Activated CD8-positive, alpha-beta memory T cell treated with anti-CD3 and anti-CD28 coated beads, Interleukin-2, amount 10 ng/mL, durations not matched to agents 7 days and 5 days (primary cell): ENCODE measurements at regions not wholly inside any gene's neighbourhood (a gene's known extent, or its start where the extent isn't known, plus 50 kb on each side); places are given as distances from the start of the nearest gene placed in this dataset.
A peak's percentile ranks its signal among the peaks of the same experiment; 100 is the strongest.

Experiments
- ATAC-seq: fragments of 150-1000 bp; cut with Tn5 transposase; one replicate; pipeline ENCODE4 v1.10.0; 2021; ENCODE audit warnings: moderate library complexity
- CTCF ChIA-PET: fragments of 350-600 bp; sonication (Branson Sonifier 250); formaldehyde crosslinking; loops from one replicate; lab custom pipeline; 2021; ENCODE audit warnings: antibody characterized with exemption; lab: Charles Lee
- DNase-seq: peaks from one replicate; pipeline ENCODE4 v3.0.0-alpha.2; 2020
- H3K27ac Mint-ChIP-seq: one replicate; pipeline ENCODE4 v1.8.0; 2021; ENCODE audit warnings: mild to moderate bottlenecking, mixed read lengths
- H3K27me3 Mint-ChIP-seq: one replicate; pipeline ENCODE4 v1.8.0; 2021; ENCODE audit warnings: mixed read lengths
- H3K36me3 Mint-ChIP-seq: one replicate; pipeline ENCODE4 v1.8.0; 2021; ENCODE audit warnings: mild to moderate bottlenecking, mixed read lengths
- H3K4me1 Mint-ChIP-seq: one replicate; pipeline ENCODE4 v1.8.0; 2021; ENCODE audit warnings: mixed read lengths
- H3K4me3 Mint-ChIP-seq: one replicate; pipeline ENCODE4 v1.8.0; 2021; ENCODE audit warnings: mild to moderate bottlenecking, moderate library complexity, mixed read lengths
- H3K9me3 Mint-ChIP-seq: one replicate; pipeline ENCODE4 v1.8.0; 2022; ENCODE audit warnings: low read depth, mixed read lengths

DNA sequence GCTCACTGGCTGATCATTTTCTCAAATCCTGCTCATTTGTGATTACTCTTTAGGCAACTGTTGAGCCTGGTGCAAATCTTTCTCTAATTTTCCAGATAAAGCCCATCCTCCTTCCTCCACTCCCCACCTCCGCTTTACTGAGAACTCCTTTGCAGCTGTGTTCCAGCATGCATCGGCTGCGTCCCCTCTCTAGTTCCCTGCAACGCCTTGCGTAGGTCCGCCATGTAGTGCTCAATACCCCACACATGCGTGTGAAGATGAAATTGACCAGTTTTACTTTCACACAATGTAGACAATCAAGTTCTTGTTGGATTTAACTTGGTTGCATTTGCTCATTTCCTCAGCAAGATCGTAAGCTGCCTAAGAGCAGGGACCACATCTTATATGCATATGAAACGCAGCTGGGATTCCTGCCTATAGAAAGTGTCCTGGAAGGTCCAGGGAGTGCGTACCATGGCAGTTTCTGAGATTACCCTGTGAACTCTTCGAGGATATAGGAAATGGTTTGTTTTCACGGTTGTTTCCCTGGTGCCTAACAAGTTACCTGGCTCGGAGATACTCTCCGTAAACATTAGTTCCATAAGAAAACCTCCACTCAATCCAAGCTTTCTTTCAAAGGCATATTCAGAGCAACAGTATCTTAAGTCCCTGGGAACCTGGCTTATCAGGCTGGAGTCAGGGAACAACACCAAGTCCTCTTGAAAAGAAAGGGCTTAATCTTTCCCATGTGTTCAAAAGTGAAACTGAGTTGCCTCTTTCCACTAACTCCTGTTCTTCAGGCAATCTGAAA is 766.4 kb upstream of the ID2 start:
- peaks cover 4% of the 10 kb centered on the region for H3K9me3 Mint-ChIP-seq
- CTCF ChIA-PET, result no interaction called here

DNA sequence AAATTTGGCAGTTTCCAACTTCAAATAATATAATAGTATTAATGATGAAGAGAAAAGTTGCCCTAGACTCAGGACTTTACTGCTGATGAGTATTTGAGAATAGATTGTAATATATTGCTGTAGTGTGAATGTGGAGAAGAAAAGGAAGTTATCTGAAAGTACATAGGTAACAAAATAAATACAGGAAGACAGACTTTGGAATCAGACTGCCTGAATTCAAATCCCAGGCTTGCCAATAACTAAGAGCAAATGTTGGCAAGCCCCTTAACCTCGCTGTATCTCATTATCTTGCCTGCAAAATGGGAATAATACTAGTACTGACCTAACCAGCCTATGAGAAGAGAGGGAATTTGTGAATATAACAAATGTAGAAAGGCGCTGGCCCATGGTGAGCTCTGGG is 765.2 kb upstream of the ID2 start:
- peaks cover 7% of the 10 kb centered on the region for H3K36me3 Mint-ChIP-seq
- H3K9me3 Mint-ChIP-seq, result peaks cover 4% of the 10 kb centered on the region
- H3K27me3 Mint-ChIP-seq, result no peaks in the 10 kb centered on the region
- CTCF ChIA-PET, result no interaction called here
- DNase-seq, result no peak
- H3K4me3 Mint-ChIP-seq, result no peak overlapping the region
- H3K27ac Mint-ChIP-seq, result no peak overlapping the region
- peaks cover 12% of the 10 kb centered on the region for H3K4me1 Mint-ChIP-seq
- ATAC-seq, result no peak

More for the DNA sequence above, 766.4 kb upstream of the ID2 start:
- no peak overlapping the region for H3K27ac Mint-ChIP-seq
- peaks cover 7% of the 10 kb centered on the region for H3K36me3 Mint-ChIP-seq
- no peaks in the 10 kb centered on the region for H3K27me3 Mint-ChIP-seq
- peaks cover 12% of the 10 kb centered on the region for H3K4me1 Mint-ChIP-seq
- ATAC-seq (no peak), DNase-seq (no peak)
- no peak overlapping the region for H3K4me3 Mint-ChIP-seq

DNA sequence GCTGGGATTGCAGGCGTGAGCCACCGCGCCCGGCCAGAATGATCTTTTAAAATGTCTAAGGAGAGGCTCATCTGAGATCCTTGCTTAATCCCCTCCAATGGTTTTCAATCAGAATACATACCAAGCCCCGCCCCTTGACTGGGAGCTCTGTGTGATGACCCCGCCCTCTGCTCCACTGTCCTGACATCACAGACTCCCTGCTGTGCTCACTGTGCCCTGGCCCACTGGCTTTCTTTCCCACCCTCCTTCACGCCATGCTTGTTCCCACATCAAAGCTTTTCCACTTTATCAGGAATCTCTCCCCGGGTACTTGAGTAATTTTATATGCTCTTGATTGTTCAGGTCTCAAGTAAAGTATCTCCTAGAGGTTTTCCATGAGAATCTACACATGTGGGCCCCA is 762.3 kb upstream of the ID2 start:
- Mint-ChIP-seq H3K4me3 (no peak overlapping the region), H3K27me3 (no peaks in the 10 kb centered on the region)
- CTCF ChIA-PET, result interaction anchor here (1.0 kb wide), 1 partner anchor 365 kb away, joined by 3 read pairs; no protein-coding TSS in a partner anchor

DNA sequence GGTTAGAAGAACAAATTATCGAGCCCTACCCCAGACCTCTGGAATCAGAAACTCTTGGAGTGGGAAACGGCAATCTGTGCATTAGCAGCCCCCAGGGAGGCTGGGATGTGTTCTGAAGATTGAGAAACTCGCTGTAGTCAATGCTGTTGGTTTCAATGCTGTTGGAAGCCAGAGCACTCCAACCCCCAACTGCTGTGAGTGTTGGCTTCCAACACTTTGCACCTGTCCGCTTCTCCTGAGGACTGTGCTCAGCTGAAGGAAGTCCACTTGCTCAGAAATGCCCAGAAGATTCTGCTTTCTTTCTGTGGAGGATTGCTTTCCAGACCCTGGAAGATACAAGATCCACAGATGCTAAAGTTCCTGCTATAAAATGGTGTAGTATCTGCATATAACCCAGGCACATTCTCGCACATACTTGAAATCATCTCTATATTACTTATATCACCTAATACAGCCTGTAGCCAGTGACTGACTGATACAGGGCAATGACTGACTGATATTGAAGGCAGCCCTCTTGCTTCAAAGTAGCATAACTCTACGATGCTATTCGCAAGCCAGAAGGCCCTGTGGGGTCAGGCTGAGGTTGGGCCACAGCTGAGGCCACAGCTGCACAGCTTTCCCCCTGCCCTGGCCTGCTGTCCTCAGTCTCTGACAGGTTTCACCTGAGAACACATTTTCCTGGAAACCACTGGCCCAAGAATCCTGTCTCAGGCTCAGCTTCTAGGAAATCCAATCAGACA is 757.7 kb upstream of the ID2 start:
- CTCF ChIA-PET, result no interaction called here
- Mint-ChIP-seq H3K4me1 (peaks cover 21% of the 10 kb centered on the region), H3K27ac (peak overlapping the region; percentile 17), H3K27me3 (no peaks in the 10 kb centered on the region), H3K4me3 (no peak overlapping the region), H3K9me3 (peaks cover 10% of the 10 kb centered on the region), H3K36me3 (peaks cover 15% of the 10 kb centered on the region)
- ATAC-seq (peak; percentile 60), DNase-seq (peak; percentile 49)

More for the DNA sequence above, 762.3 kb upstream of the ID2 start:
- peaks cover 7% of the 10 kb centered on the region for H3K9me3 Mint-ChIP-seq
- ATAC-seq (no peak), DNase-seq (no peak)
- peaks cover 25% of the 10 kb centered on the region for H3K4me1 Mint-ChIP-seq
- no peak overlapping the region for H3K27ac Mint-ChIP-seq
- peaks cover 14% of the 10 kb centered on the region for H3K36me3 Mint-ChIP-seq

DNA sequence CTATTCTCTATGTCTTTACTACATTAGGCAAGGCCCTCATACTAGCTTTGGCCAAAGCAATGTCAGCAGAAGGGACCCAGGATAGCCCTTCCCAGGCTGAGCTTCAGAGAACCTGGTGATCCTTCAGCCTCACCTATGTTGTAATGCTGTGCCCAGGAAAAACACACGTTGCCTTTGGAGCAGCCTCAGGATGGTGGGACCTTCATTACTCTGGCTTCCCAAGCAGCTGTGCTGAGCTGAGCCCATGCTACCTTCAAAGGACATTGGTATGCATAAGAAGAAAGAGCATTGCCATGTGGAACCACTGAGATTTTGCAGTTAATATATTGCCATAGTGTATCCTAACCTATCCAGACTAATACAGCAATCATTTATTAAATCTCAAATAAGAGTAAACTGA is 756.4 kb upstream of the ID2 start:
- CTCF ChIA-PET, result no interaction called here
- ATAC-seq (no peak), DNase-seq (no peak)
- no peak overlapping the region for H3K27ac Mint-ChIP-seq
- H3K27me3 Mint-ChIP-seq, result no peaks in the 10 kb centered on the region
- H3K9me3 Mint-ChIP-seq, result peaks cover 12% of the 10 kb centered on the region
- H3K36me3 Mint-ChIP-seq, result peaks cover 15% of the 10 kb centered on the region
- no peak overlapping the region for H3K4me3 Mint-ChIP-seq
- peaks cover 27% of the 10 kb centered on the region for H3K4me1 Mint-ChIP-seq

DNA sequence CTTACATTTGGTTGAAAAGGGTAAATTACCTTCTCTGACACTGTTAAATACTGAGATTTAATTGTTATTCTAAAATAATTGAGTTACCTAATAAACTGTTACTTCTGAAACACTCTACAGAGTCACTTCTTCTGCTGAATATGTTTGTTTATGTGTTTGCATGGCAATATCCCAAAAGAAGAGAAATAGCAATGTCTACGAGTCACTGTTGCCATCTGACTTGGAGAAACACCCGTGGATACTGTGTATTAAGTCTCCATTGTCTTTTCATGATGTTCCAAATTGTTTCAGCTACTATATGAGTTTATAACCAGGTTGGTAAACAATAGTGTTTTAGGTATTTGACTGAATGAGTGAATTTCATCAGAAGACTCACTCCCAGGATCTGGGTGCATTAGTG is 754.2 kb upstream of the ID2 start:
- CTCF ChIA-PET, result no interaction called here
- peaks cover 22% of the 10 kb centered on the region for H3K36me3 Mint-ChIP-seq
- H3K27ac Mint-ChIP-seq, result no peak overlapping the region

DNA sequence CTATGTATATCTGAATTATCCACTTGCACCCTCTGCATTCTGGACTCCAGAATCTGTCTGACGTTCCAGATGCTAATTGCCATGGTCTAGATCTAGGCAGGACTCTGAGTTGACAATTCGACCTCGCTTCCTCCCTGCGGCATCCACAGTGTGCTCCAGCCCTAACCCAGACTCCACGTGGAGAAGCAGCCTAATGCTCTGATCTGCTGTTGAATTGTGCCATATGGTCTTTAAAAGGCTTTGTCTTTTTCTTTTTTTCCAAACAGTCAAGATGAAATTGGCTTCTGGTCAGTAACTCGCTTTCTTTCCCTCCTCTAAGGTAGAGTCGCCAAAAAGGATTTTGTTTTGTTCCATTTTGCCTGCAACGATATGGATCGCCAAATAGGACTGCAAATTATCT is 752.6 kb upstream of the ID2 start:
- H3K27me3 Mint-ChIP-seq, result no peaks in the 10 kb centered on the region
- no peak overlapping the region for H3K27ac Mint-ChIP-seq
- peaks cover 18% of the 10 kb centered on the region for H3K9me3 Mint-ChIP-seq
- H3K4me1 Mint-ChIP-seq, result peaks cover 32% of the 10 kb centered on the region
- ATAC-seq (no peak), DNase-seq (no peak)
- H3K4me3 Mint-ChIP-seq, result no peak overlapping the region
- peaks cover 25% of the 10 kb centered on the region for H3K36me3 Mint-ChIP-seq
- CTCF ChIA-PET, result no interaction called here

More for the DNA sequence above, 754.2 kb upstream of the ID2 start:
- peaks cover 43% of the 10 kb centered on the region for H3K4me1 Mint-ChIP-seq
- no peak for ATAC-seq
- H3K9me3 Mint-ChIP-seq, result peaks cover 15% of the 10 kb centered on the region
- H3K27me3 Mint-ChIP-seq, result no peaks in the 10 kb centered on the region
- no peak for DNase-seq
- no peak overlapping the region for H3K4me3 Mint-ChIP-seq

DNA sequence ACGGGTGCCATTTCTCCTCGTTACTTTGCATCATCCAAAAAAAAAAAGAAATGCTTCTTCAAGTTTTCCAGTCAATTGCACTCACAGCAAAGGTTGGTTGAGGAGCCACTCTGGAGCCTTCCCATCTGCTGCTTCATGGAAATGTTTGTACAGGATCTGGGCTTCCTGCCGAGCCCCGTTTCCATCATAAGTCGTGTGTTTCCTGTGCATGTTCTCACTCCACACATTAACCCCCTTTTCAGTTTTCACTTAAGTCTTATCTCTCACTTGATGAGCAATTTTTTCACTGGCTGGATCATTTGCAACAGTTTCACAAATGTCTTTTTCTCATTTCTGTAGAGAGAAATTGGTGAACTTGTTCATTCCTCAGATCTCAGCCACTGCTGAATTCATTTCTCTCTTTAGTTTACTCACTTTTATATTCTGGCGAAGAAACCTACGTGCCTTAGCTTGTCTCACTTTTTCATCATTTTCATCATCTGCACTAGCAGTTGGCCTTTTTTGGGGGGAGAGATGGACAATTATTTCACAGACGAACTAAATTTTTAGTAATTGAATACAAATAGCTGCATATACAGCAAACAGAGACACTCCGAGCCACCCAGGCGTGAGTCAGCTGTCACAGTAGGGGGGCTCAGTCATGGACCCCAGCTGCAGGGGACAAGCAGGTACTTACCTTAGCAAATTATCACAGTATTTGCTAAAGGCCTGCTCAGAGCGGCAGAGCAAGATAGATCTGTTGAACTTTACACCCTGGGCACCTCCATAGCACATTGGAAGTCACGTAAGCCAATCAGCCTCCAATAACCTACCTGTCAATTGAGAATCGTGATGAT is 750.8 kb upstream of the ID2 start:
- H3K36me3 Mint-ChIP-seq, result peaks cover 23% of the 10 kb centered on the region
- H3K27ac Mint-ChIP-seq, result peak overlapping the region; percentile 73
- H3K4me3 Mint-ChIP-seq, result peak overlapping the region; percentile 16
- no peak for DNase-seq
- CTCF ChIA-PET, result interaction anchor here (1.0 kb wide), 1 partner anchor 46 kb away, joined by 3 read pairs; no protein-coding TSS in a partner anchor
- H3K9me3 Mint-ChIP-seq, result peaks cover 18% of the 10 kb centered on the region
- ATAC-seq, result peak; percentile 70
- H3K4me1 Mint-ChIP-seq, result peaks cover 22% of the 10 kb centered on the region
- no peaks in the 10 kb centered on the region for H3K27me3 Mint-ChIP-seq

DNA sequence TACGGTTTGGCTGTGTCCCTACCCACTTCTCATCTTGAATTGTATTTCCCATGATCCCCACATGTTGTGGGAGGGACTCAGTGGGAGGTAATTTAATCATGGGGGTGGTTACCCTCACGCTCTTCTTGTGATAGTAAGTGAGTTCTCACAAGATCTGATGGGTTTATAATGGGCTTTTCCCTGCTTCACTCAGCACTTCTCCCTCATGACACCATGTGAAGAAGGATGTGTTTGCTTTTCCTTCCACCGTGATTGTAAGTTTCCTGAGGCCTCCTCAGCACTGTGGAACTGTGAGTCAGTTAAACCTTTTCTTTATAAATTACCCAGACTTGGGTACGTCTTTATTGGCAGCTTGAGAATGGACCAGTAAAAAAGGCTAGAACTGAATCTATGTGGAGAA is 750.0 kb upstream of the ID2 start:
- peaks cover 22% of the 10 kb centered on the region for H3K4me1 Mint-ChIP-seq
- DNase-seq (no peak), ATAC-seq (no peak)
- no peak overlapping the region for H3K27ac Mint-ChIP-seq
- CTCF ChIA-PET, result interaction anchor here (1.0 kb wide), 1 partner anchor 45 kb away, joined by 3 read pairs; no protein-coding TSS in a partner anchor
- peaks cover 18% of the 10 kb centered on the region for H3K9me3 Mint-ChIP-seq
- no peaks in the 10 kb centered on the region for H3K27me3 Mint-ChIP-seq
- H3K36me3 Mint-ChIP-seq, result peaks cover 24% of the 10 kb centered on the region
- no peak overlapping the region for H3K4me3 Mint-ChIP-seq

DNA sequence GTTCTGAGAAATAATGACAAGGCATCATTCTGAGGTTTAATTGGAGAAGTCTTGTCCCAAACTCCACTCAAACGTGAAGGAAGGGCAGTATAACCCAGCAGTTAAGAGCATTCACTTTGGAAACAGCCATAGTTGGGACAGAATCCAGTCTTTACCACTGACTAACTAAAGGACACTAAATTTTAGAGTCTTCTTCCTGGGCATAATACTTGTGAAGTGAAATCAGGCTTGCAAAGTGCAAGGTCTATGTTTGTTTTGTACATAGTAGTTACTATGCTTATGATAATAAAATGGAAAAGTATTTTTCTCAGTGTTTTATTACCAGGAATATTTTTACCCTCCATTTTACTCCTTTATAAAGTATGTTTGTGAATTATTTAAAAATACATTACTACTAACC is 748.2 kb upstream of the ID2 start:
- Mint-ChIP-seq H3K36me3 (peaks cover 22% of the 10 kb centered on the region), H3K4me3 (no peak overlapping the region), H3K27ac (no peak overlapping the region), H3K9me3 (peaks cover 18% of the 10 kb centered on the region), H3K4me1 (peaks cover 22% of the 10 kb centered on the region), H3K27me3 (no peaks in the 10 kb centered on the region)
- ATAC-seq (no peak), DNase-seq (no peak)
- CTCF ChIA-PET, result no interaction called here

DNA sequence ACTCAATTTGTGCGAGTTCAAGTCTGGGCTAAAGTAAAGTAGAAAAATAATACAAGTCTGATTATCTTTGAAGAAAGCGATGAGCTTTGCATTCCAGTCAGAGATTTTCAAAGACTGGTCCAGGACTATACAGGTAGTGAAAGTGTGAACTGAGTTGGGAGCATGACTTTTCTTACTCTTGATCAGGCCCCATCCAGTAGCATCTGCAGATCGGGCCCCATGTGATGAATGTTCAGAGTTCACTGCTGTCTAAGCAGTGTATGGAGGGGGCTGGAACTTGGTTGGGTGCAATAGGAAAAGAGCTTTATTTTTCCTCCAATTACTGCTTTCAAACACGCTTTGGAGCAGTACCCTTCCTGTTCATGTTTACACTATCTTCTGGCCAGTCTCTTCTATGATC is 747.4 kb upstream of the ID2 start:
- Mint-ChIP-seq H3K27ac (no peak overlapping the region), H3K27me3 (no peaks in the 10 kb centered on the region), H3K4me3 (no peak overlapping the region), H3K9me3 (peaks cover 14% of the 10 kb centered on the region), H3K36me3 (peaks cover 24% of the 10 kb centered on the region), H3K4me1 (peaks cover 25% of the 10 kb centered on the region)
- CTCF ChIA-PET, result interaction anchor here (0.9 kb wide), 1 partner anchor 64 kb away, joined by 3 read pairs; no protein-coding TSS in a partner anchor
- DNase-seq (no peak), ATAC-seq (no peak)

DNA sequence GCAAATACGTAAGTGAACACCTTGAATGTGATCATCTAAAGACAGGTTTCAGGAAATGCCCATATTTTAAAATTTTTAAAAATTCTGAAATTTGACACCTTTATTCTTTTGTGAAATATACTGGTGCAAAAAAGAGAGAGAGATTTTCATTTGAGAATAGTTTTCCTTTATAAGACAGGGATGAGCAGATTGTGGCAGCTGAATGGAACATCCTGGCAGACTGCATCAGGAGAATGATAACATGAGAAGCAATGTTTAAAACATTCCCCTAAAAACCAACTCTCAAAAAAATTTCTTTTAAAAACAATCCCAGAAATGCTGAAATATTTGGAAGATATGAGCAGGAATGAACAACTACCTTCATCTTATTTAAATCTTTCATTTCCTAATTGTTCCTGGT is 744.8 kb upstream of the ID2 start:
- Mint-ChIP-seq H3K36me3 (peaks cover 21% of the 10 kb centered on the region), H3K4me1 (peaks cover 12% of the 10 kb centered on the region), H3K27me3 (no peaks in the 10 kb centered on the region), H3K27ac (no peak overlapping the region), H3K4me3 (no peak overlapping the region), H3K9me3 (peaks cover 10% of the 10 kb centered on the region)
- CTCF ChIA-PET, result no interaction called here
- DNase-seq (no peak), ATAC-seq (no peak)

DNA sequence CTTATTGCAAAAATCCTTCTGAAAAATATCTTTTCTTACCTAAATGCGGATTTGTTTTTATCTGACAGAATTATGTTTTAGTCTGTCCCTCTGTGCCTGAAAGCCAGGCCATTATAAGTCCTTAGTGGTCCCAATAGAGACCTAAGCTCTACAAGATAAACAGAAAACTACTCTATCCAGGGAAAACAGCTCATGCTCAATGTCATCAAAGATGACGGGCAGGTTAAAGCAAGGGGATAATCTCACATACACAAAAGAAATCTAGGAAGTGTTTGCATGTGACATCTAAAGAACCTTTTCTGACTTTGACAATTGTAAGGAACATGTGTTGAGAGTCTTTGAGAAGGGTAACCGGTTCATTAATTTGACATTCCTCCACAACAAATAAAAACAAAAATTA is 741.1 kb upstream of the ID2 start:
- ATAC-seq (no peak), DNase-seq (no peak)
- Mint-ChIP-seq H3K27me3 (no peaks in the 10 kb centered on the region), H3K4me3 (no peak overlapping the region), H3K9me3 (peaks cover 2% of the 10 kb centered on the region), H3K4me1 (peaks cover 8% of the 10 kb centered on the region), H3K36me3 (peaks cover 13% of the 10 kb centered on the region), H3K27ac (no peak overlapping the region)
- CTCF ChIA-PET, result interaction anchor here (0.9 kb wide), 1 partner anchor 9 kb away, joined by 3 read pairs; no protein-coding TSS in a partner anchor
